Calu3 (cell line): ENCODE measurements at regions not wholly inside any gene's neighbourhood (a gene's known extent, or its start where the extent isn't known, plus 50 kb on each side); places are given as distances from the start of the nearest gene placed in this dataset.

Experiments used
- BruUV-seq: library from RNA; stranded (reverse); fragments of 400-500 nt; replicated peaks from 2 replicates; lab custom pipeline; 2021; lab: Mats Ljungman, UMichigan
- CTCF ChIA-PET: fragments of 300-600 bp; sonication (Branson Sonifier 250); formaldehyde crosslinking; loops from one replicate; lab custom pipeline; 2022; ENCODE audit warnings: antibody characterized with exemption; lab: Charles Lee
- DNase-seq: peaks from one replicate; pipeline ENCODE4 v3.0.0; 2022
- H3K27ac Mint-ChIP-seq: one replicate; pipeline ENCODE4 v1.8.0; 2022; ENCODE audit warnings: mixed read lengths; ENCODE audit not compliant: unreplicated experiment
- H3K27me3 Mint-ChIP-seq: one replicate; pipeline ENCODE4 v1.8.0; 2022; ENCODE audit warnings: mixed read lengths; ENCODE audit not compliant: unreplicated experiment
- H3K36me3 Mint-ChIP-seq: one replicate; pipeline ENCODE4 v1.8.0; 2022; ENCODE audit warnings: mild to moderate bottlenecking, moderate library complexity, mixed read lengths; ENCODE audit not compliant: insufficient read depth, unreplicated experiment
- H3K4me1 Mint-ChIP-seq: one replicate; pipeline ENCODE4 v1.8.0; 2022; ENCODE audit warnings: mild to moderate bottlenecking, low read depth, mixed read lengths; ENCODE audit not compliant: unreplicated experiment
- H3K4me3 Mint-ChIP-seq: one replicate; pipeline ENCODE4 v1.8.0; 2022; ENCODE audit warnings: mild to moderate bottlenecking, low read depth, moderate library complexity, mixed read lengths; ENCODE audit not compliant: unreplicated experiment
- H3K9me3 Mint-ChIP-seq: one replicate; pipeline ENCODE4 v1.8.0; 2022; ENCODE audit warnings: low read depth, mixed read lengths; ENCODE audit not compliant: unreplicated experiment
- CTCF ChIP-seq: fragments of 200-600 bp; IDR thresholded peaks from one replicate; pipeline ENCODE4 v1.8.0; 2022; ENCODE audit warnings: antibody characterized with exemption; ENCODE audit not compliant: unreplicated experiment
- intact Hi-C: fragments of 100-400 bp; cut with micrococcal nuclease; formaldehyde crosslinking; loops from one replicate; pipeline ENCODE4 v1.10.0; 2022; ENCODE audit not compliant: unreplicated experiment

GRCh38 chrX:26954029-26954428 is 509.1 kb downstream of the PPP4R3C start:
- no peak for DNase-seq
- intact Hi-C loops, result no loop called here
- Mint-ChIP-seq H3K27ac (no peak overlapping the region), H3K4me1 (peaks cover 9% of the 10 kb centered on the region), H3K27me3 (no peaks in the 10 kb centered on the region), H3K4me3 (no peak overlapping the region), H3K36me3 (no peaks in the 10 kb centered on the region), H3K9me3 (no peaks in the 10 kb centered on the region)
- no TSS peak for BruUV-seq
- CTCF ChIA-PET, result no interaction called here
- no peak for TF ChIP-seq CTCF

- H3K4me3 Mint-ChIP-seq, result no peak overlapping the region
- H3K36me3 Mint-ChIP-seq, result no peaks in the 10 kb centered on the region
- CTCF ChIA-PET, result no interaction called here
- H3K4me1 Mint-ChIP-seq, result peaks cover 9% of the 10 kb centered on the region
- no TSS peak for BruUV-seq
- no peak overlapping the region for H3K27ac Mint-ChIP-seq
- DNase-seq, result no peak
- no peaks in the 10 kb centered on the region for H3K27me3 Mint-ChIP-seq
- H3K9me3 Mint-ChIP-seq, result peaks cover 4% of the 10 kb centered on the region
- intact Hi-C loops, result no loop called here
- no peak for TF ChIP-seq CTCF
Observed at GRCh38 chrX:26952213-26952612, 510.9 kb downstream of the PPP4R3C start.

GRCh38 chrX:26927419-26927818 is 535.7 kb downstream of the PPP4R3C start:
- H3K27me3 Mint-ChIP-seq, result no peaks in the 10 kb centered on the region
- H3K36me3 Mint-ChIP-seq, result no peaks in the 10 kb centered on the region
- no peak for TF ChIP-seq CTCF
- H3K4me3 Mint-ChIP-seq, result no peak overlapping the region
- no TSS peak for BruUV-seq
- intact Hi-C loops, result no loop called here
- no peaks in the 10 kb centered on the region for H3K4me1 Mint-ChIP-seq
- no peak for DNase-seq
- H3K9me3 Mint-ChIP-seq, result peaks cover 3% of the 10 kb centered on the region
- no peak overlapping the region for H3K27ac Mint-ChIP-seq
- CTCF ChIA-PET, result no interaction called here

DNA sequence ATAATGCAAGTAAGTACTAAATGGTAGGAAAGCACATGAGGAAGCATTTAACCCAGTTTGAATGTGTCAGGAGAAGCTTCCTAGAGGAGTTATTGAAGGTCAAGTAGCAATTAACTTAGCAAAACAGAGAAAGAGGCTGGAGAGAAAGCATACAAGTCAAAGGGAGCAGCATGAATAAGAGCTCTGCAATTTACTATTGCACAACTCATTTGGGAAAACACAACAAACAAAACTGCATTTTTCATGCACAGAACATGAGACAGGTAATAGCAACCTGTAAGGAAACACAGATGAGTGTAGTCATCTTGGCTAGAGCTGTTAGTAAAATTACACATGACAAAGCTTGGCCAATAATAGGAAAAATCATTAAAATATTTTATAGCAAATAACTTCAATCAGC is 538.1 kb downstream of the PPP4R3C start:
- no peak for TF ChIP-seq CTCF
- DNase-seq, result no peak
- intact Hi-C loops, result no loop called here
- Mint-ChIP-seq H3K36me3 (no peaks in the 10 kb centered on the region), H3K4me1 (no peaks in the 10 kb centered on the region), H3K4me3 (no peak overlapping the region), H3K9me3 (no peaks in the 10 kb centered on the region), H3K27ac (no peak overlapping the region), H3K27me3 (no peaks in the 10 kb centered on the region)
- CTCF ChIA-PET, result no interaction called here
- BruUV-seq, result no TSS peak
